ENCODE measurements at regions not wholly inside any gene's neighbourhood (a gene's known extent, or its start where the extent isn't known, plus 50 kb on each side); places are given as distances from the start of the nearest gene placed in this dataset.

GRCh38 chr12:124438437-124439056 is 128.9 kb downstream of the NCOR2 start:
- H3K4me1 ChIP-seq (ENCODE audit: insufficient read depth, low read length): peaks cover 19% of the 10 kb centered on the region
- H3K27ac ChIP-seq (ENCODE audit: low read depth, low read length): no peak overlapping the region
- H3K27me3 ChIP-seq (ENCODE audit: insufficient read depth, low read length): peaks cover 9% of the 10 kb centered on the region
- H3K9me3 ChIP-seq (ENCODE audit: insufficient read depth, low read depth, low read length): no peaks in the 10 kb centered on the region
- peaks cover 13% of the 10 kb centered on the region; the same call in 1 of the 2 replicates for H3K36me3 ChIP-seq (ENCODE audit: insufficient read depth, low read length)
- no peak overlapping the region for H3K4me3 ChIP-seq (ENCODE audit: low read length)
- no peak overlapping the region for H3K9ac ChIP-seq (ENCODE audit: low read depth, low read length)
- WGBS: 79% methylated on average over 8 of the region's 8 CpGs

GRCh38 chr12:124437617-124438436 is 129.6 kb downstream of the NCOR2 start:
- Histone ChIP-seq H3K36me3 (ENCODE audit: insufficient read depth, low read length) (peaks cover 14% of the 10 kb centered on the region), H3K9me3 (ENCODE audit: insufficient read depth, low read depth, low read length) (no peaks in the 10 kb centered on the region), H3K4me3 (ENCODE audit: low read length) (no peak overlapping the region), H3K27ac (ENCODE audit: low read depth, low read length) (peak overlapping the region; percentile 13; the same call in 1 of the 2 replicates), H3K9ac (ENCODE audit: low read depth, low read length) (no peak overlapping the region), H3K27me3 (ENCODE audit: insufficient read depth, low read length) (peaks cover 9% of the 10 kb centered on the region), H3K4me1 (ENCODE audit: insufficient read depth, low read length) (peaks cover 25% of the 10 kb centered on the region)
- 93% methylated on average over 36 of the region's 36 CpGs for WGBS

GRCh38 chr12:124437121-124437520 is 130.3 kb downstream of the NCOR2 start:
- H3K9ac ChIP-seq (ENCODE audit: low read depth, low read length): no peak overlapping the region
- H3K9me3 ChIP-seq (ENCODE audit: insufficient read depth, low read depth, low read length): no peaks in the 10 kb centered on the region
- H3K4me3 ChIP-seq (ENCODE audit: low read length): no peak overlapping the region
- H3K36me3 ChIP-seq (ENCODE audit: insufficient read depth, low read length): peaks cover 7% of the 10 kb centered on the region
- H3K4me1 ChIP-seq (ENCODE audit: insufficient read depth, low read length): peaks cover 25% of the 10 kb centered on the region
- WGBS: 92% methylated on average over 7 of the region's 7 CpGs
- H3K27me3 ChIP-seq (ENCODE audit: insufficient read depth, low read length): peaks cover 9% of the 10 kb centered on the region
- H3K27ac ChIP-seq (ENCODE audit: low read depth, low read length): no peak overlapping the region

GRCh38 chr12:124436366-124436765 is 131.0 kb downstream of the NCOR2 start:
- Histone ChIP-seq H3K36me3 (ENCODE audit: insufficient read depth, low read length) (peaks cover 5% of the 10 kb centered on the region; the same call in 1 of the 2 replicates), H3K27ac (ENCODE audit: low read depth, low read length) (no peak overlapping the region), H3K9me3 (ENCODE audit: insufficient read depth, low read depth, low read length) (no peaks in the 10 kb centered on the region), H3K4me1 (ENCODE audit: insufficient read depth, low read length) (peaks cover 24% of the 10 kb centered on the region), H3K4me3 (ENCODE audit: low read length) (no peak overlapping the region), H3K27me3 (ENCODE audit: insufficient read depth, low read length) (peaks cover 9% of the 10 kb centered on the region), H3K9ac (ENCODE audit: low read depth, low read length) (no peak overlapping the region)
- 85% methylated on average over 8 of the region's 8 CpGs for WGBS

GRCh38 chr12:124435806-124436345 is 131.5 kb downstream of the NCOR2 start:
- Histone ChIP-seq H3K36me3 (ENCODE audit: insufficient read depth, low read length) (peaks cover 6% of the 10 kb centered on the region), H3K27ac (ENCODE audit: low read depth, low read length) (no peak overlapping the region; the same call in 1 of the 2 replicates), H3K9ac (ENCODE audit: low read depth, low read length) (no peak overlapping the region), H3K27me3 (ENCODE audit: insufficient read depth, low read length) (peaks cover 9% of the 10 kb centered on the region), H3K4me3 (ENCODE audit: low read length) (no peak overlapping the region), H3K4me1 (ENCODE audit: insufficient read depth, low read length) (peaks cover 19% of the 10 kb centered on the region), H3K9me3 (ENCODE audit: insufficient read depth, low read depth, low read length) (no peaks in the 10 kb centered on the region)
- WGBS: 93% methylated on average over 16 of the region's 16 CpGs

GRCh38 chr12:124434951-124435805 is 132.2 kb downstream of the NCOR2 start:
- no peaks in the 10 kb centered on the region for H3K9me3 ChIP-seq (ENCODE audit: insufficient read depth, low read depth, low read length)
- H3K4me1 ChIP-seq (ENCODE audit: insufficient read depth, low read length): peaks cover 19% of the 10 kb centered on the region
- H3K27ac ChIP-seq (ENCODE audit: low read depth, low read length): peak overlapping the region; percentile 93; the same call in 1 of the 2 replicates
- 60% methylated on average over 17 of the region's 17 CpGs for WGBS
- no peak overlapping the region for H3K9ac ChIP-seq (ENCODE audit: low read depth, low read length)
- peaks cover 13% of the 10 kb centered on the region for H3K36me3 ChIP-seq (ENCODE audit: insufficient read depth, low read length)
- peaks cover 9% of the 10 kb centered on the region for H3K27me3 ChIP-seq (ENCODE audit: insufficient read depth, low read length)
- no peak overlapping the region for H3K4me3 ChIP-seq (ENCODE audit: low read length)

- H3K9me3 ChIP-seq (ENCODE audit: insufficient read depth, low read depth, low read length): no peaks in the 10 kb centered on the region
- peak overlapping the region; percentile 93 for H3K27ac ChIP-seq (ENCODE audit: low read depth, low read length)
- peaks cover 9% of the 10 kb centered on the region for H3K27me3 ChIP-seq (ENCODE audit: insufficient read depth, low read length)
- no peak overlapping the region for H3K4me3 ChIP-seq (ENCODE audit: low read length)
- WGBS: 5% methylated on average over 10 of the region's 10 CpGs
- H3K4me1 ChIP-seq (ENCODE audit: insufficient read depth, low read length): peaks cover 19% of the 10 kb centered on the region
- H3K36me3 ChIP-seq (ENCODE audit: insufficient read depth, low read length): peaks cover 20% of the 10 kb centered on the region
- H3K9ac ChIP-seq (ENCODE audit: low read depth, low read length): no peak overlapping the region; the same call in 1 of the 2 replicates
Measured at GRCh38 chr12:124434354-124434753, 133.1 kb downstream of the NCOR2 start.

GRCh38 chr12:124433879-124434278 is 133.5 kb downstream of the NCOR2 start:
- Histone ChIP-seq H3K36me3 (ENCODE audit: insufficient read depth, low read length) (peaks cover 24% of the 10 kb centered on the region), H3K27ac (ENCODE audit: low read depth, low read length) (peak overlapping the region; percentile 93), H3K27me3 (ENCODE audit: insufficient read depth, low read length) (peaks cover 4% of the 10 kb centered on the region; the same call in 1 of the 2 replicates), H3K9ac (ENCODE audit: low read depth, low read length) (no peak overlapping the region; the same call in 1 of the 2 replicates), H3K9me3 (ENCODE audit: insufficient read depth, low read depth, low read length) (no peaks in the 10 kb centered on the region), H3K4me3 (ENCODE audit: low read length) (no peak overlapping the region), H3K4me1 (ENCODE audit: insufficient read depth, low read length) (peaks cover 19% of the 10 kb centered on the region)
- 46% methylated on average over 8 of the region's 8 CpGs for WGBS

- H3K27ac ChIP-seq (ENCODE audit: low read depth, low read length): peak overlapping the region; percentile 68; the same call in 1 of the 2 replicates
- WGBS: 91% methylated on average over 22 of the region's 22 CpGs
- H3K27me3 ChIP-seq (ENCODE audit: insufficient read depth, low read length): no peaks in the 10 kb centered on the region
- no peak overlapping the region for H3K9ac ChIP-seq (ENCODE audit: low read depth, low read length)
- peaks cover 19% of the 10 kb centered on the region for H3K4me1 ChIP-seq (ENCODE audit: insufficient read depth, low read length)
- no peaks in the 10 kb centered on the region for H3K9me3 ChIP-seq (ENCODE audit: insufficient read depth, low read depth, low read length)
- H3K36me3 ChIP-seq (ENCODE audit: insufficient read depth, low read length): peaks cover 28% of the 10 kb centered on the region
- H3K4me3 ChIP-seq (ENCODE audit: low read length): no peak overlapping the region
Measured at GRCh38 chr12:124433147-124433874, 134.1 kb downstream of the NCOR2 start.

- no peak overlapping the region for H3K4me3 ChIP-seq (ENCODE audit: low read length)
- no peaks in the 10 kb centered on the region for H3K27me3 ChIP-seq (ENCODE audit: insufficient read depth, low read length)
- H3K4me1 ChIP-seq (ENCODE audit: insufficient read depth, low read length): peaks cover 19% of the 10 kb centered on the region
- peaks cover 37% of the 10 kb centered on the region for H3K36me3 ChIP-seq (ENCODE audit: insufficient read depth, low read length)
- peak overlapping the region; percentile 35; the same call in 1 of the 2 replicates for H3K27ac ChIP-seq (ENCODE audit: low read depth, low read length)
- H3K9ac ChIP-seq (ENCODE audit: low read depth, low read length): no peak overlapping the region
- no peaks in the 10 kb centered on the region for H3K9me3 ChIP-seq (ENCODE audit: insufficient read depth, low read depth, low read length)
- 92% methylated on average over 8 of the region's 8 CpGs for WGBS
Measured at GRCh38 chr12:124432376-124432775, 135.0 kb downstream of the NCOR2 start.

Measured in HUES64 (cell line).